K562 (cell line): ENCODE measurements at regions not wholly inside any gene's neighbourhood (a gene's known extent, or its start where the extent isn't known, plus 50 kb on each side); places are given as distances from the start of the nearest gene placed in this dataset.

Source experiments
- ATAC-seq: fragments of 200-7000 bp; cut with Tn5 transposase; 3 replicates; pipeline ENCODE4 v1.9.1; 2020; ENCODE audit warnings: moderate library complexity
- BruUV-seq: library from RNA; stranded (reverse); fragments of 400-500 nt; replicated peaks from 2 replicates; lab custom pipeline; 2021; lab: Mats Ljungman, UMichigan
- CTCF ChIA-PET: fragments of 300-600 bp; formaldehyde crosslinking; extraction: SDS; loops from one replicate; lab custom pipeline; 2021; ENCODE audit warnings: low intra/inter-chr PET ratio; lab: Yijun Ruan, JAX
- POLR2A ChIA-PET: fragments of 300-600, 350-650 bp; sonication (Branson Sonifier 250); formaldehyde crosslinking; extraction: SDS; loops from one replicate; lab custom pipeline; 2021; ENCODE audit warnings: antibody characterized with exemption, inconsistent platforms; lab: Yijun Ruan, JAX
- DNase-seq, 4 experiments: peaks; one replicate each; pipeline versions ENCODE4 v3.0.0 to v3.0.0-alpha.2; 2011 to 2018; ENCODE audit warnings: low spot score in 3 of 4, mixed read lengths in 3 of 4; ENCODE audit errors: extremely low read depth in 1 of 4
- FAIRE-seq: peaks from 2 replicates; lab custom pipeline; 2011; peaks lifted over from hg19 to GRCh38; lab: Jason Lieb, UNC
- H2AFZ ChIP-seq: 2 replicates; pipeline ENCODE4 v1.6.0; 2011; ENCODE audit warnings: low read depth, low read length, control low read depth, inconsistent platforms
- H3K27ac ChIP-seq: fragments of 200-600 bp; 3 replicates; pipeline ENCODE4 v1.8.0; 2011; ENCODE audit warnings: low read depth, mild to moderate bottlenecking, control low read depth, inconsistent platforms, low read length, moderate library complexity, mixed read lengths; ENCODE audit errors: extremely low read depth
- H3K27me3 ChIP-seq, 2 experiments: fragments of 300-600 bp in 1 of 2; 2 replicates in 1 of 2; 3 replicates in 1 of 2; pipeline versions ENCODE4 v1.6.0 to v1.8.0; 2011; ENCODE audit warnings: inconsistent platforms in 2 of 2, low read length in 2 of 2, mild to moderate bottlenecking in 1 of 2, mixed read lengths in 1 of 2, moderate library complexity in 1 of 2; ENCODE audit not compliant: control insufficient read depth in 2 of 2, insufficient read depth in 2 of 2
- H3K36me3 ChIP-seq: fragments of 300-600 bp; 3 replicates; pipeline ENCODE4 v1.8.0; 2011; ENCODE audit warnings: mild to moderate bottlenecking, low read length, inconsistent platforms; ENCODE audit not compliant: control insufficient read depth, insufficient read depth
- H3K4me1 ChIP-seq, 2 experiments: fragments of 200-600 bp in 1 of 2; replicated peaks in 1 of 2; 2 replicates in 1 of 2; 3 replicates in 1 of 2; pipeline versions ENCODE4 v1.5.1 to v1.8.0; 2011; ENCODE audit warnings: inconsistent platforms in 2 of 2, low read length in 2 of 2, mild to moderate bottlenecking in 1 of 2, mixed read lengths in 1 of 2, moderate library complexity in 1 of 2; ENCODE audit not compliant: control insufficient read depth in 2 of 2, insufficient read depth in 2 of 2
- H3K4me2 ChIP-seq: 2 replicates; pipeline ENCODE4 v1.6.1; 2011; ENCODE audit warnings: low read length, control low read depth, inconsistent platforms, mixed read lengths; ENCODE audit not compliant: insufficient read depth
- H3K4me3 ChIP-seq: fragments of 200-600 bp; sonication (generic), shearing (Covaris generic); 2 replicates; pipeline ENCODE4 v1.5.1; 2016; ENCODE audit warnings: control low read depth, inconsistent platforms
- H3K79me2 ChIP-seq: fragments of 200-600 bp; 3 replicates; pipeline ENCODE4 v1.8.0; 2011; ENCODE audit warnings: low read length, inconsistent platforms; ENCODE audit not compliant: control insufficient read depth, insufficient read depth
- H3K9ac ChIP-seq, 2 experiments: 2 replicates each; pipeline versions ENCODE4 v1.6.0 to v1.6.1; 2011; ENCODE audit warnings: low read depth in 2 of 2, low read length in 2 of 2, control low read depth in 1 of 2, inconsistent platforms in 1 of 2, mild to moderate bottlenecking in 1 of 2, mixed read lengths in 1 of 2; ENCODE audit not compliant: insufficient read depth in 1 of 2
- H3K9me1 ChIP-seq: one replicate; pipeline ENCODE4 v1.6.0; 2011; ENCODE audit warnings: inconsistent platforms, mild to moderate bottlenecking, low read length, moderate library complexity; ENCODE audit not compliant: control insufficient read depth, insufficient read depth
- H3K9me3 ChIP-seq: replicated peaks from 2 replicates; pipeline ENCODE4 v1.5.1; 2011; ENCODE audit warnings: low read depth, low read length, inconsistent platforms; ENCODE audit not compliant: control insufficient read depth, insufficient read depth
- H4K20me1 ChIP-seq: replicated peaks from 2 replicates; pipeline ENCODE4 v1.6.1; 2011; ENCODE audit warnings: low read length, inconsistent platforms, mixed read lengths; ENCODE audit not compliant: control insufficient read depth, insufficient read depth
- GABPB2 ChIP-seq: fragments of 250-450 bp; sonication (Bioruptor Pico); conservative IDR thresholded peaks from 2 replicates; pipeline ENCODE4 v1.5.1; 2021; ENCODE audit warnings: mild to moderate bottlenecking
- MED1 ChIP-seq: sonication (generic); formaldehyde crosslinking; IDR thresholded peaks from 2 replicates; pipeline ENCODE4 v1.8.1; 2023; ENCODE audit warnings: missing genetic modification reagents, borderline replicate concordance
- POLR3A ChIP-seq: IDR thresholded peaks from 2 replicates; pipeline ENCODE4 v1.6.1; 2011; ENCODE audit warnings: borderline replicate concordance, mild to moderate bottlenecking, moderate library complexity; ENCODE audit not compliant: insufficient read length, insufficient read depth; ENCODE audit errors: extremely low read depth
- TGIF2 ChIP-seq: sonication (generic); formaldehyde crosslinking; IDR thresholded peaks from 2 replicates; pipeline ENCODE4 v1.8.1; 2022; ENCODE audit warnings: mild to moderate bottlenecking, missing genetic modification reagents, moderate library complexity
- WGBS: fragments of 100-300 bp; shearing (Covaris generic); methylation state at CpG from one replicate; pipeline ENCODE4 v1.1.6; 2016; ENCODE audit warnings: low coverage, mixed read lengths; ENCODE audit not compliant: insufficient coverage; ENCODE audit errors: missing lambda C conversion rate; 5-methylcytosine and 5-hydroxymethylcytosine counted together
- in situ Hi-C: fragments of 300-500 bp; cut with MboI; formaldehyde crosslinking; loops from 4 replicates; pipeline ENCODE4 v1.15.0; 2018; ENCODE audit warnings: inconsistent platforms, mixed read lengths
- intact Hi-C: fragments of 100-400 bp; cut with micrococcal nuclease; formaldehyde crosslinking; loops from 2 replicates; pipeline ENCODE4 v1.14.2; 2022
- TF ChIP-seq, protein P1 (sequence below): sonication (generic); formaldehyde crosslinking; IDR thresholded peaks from 2 replicates; pipeline ENCODE4 v1.8.0; 2023; ENCODE audit warnings: mild to moderate bottlenecking, missing genetic modification reagents
- TF ChIP-seq, protein P2 (sequence below): IDR thresholded peaks from 2 replicates; pipeline ENCODE4 v1.6.1; 2012; ENCODE audit warnings: low read depth, low read length, improper control_type of control experiment, borderline replicate concordance
- TF ChIP-seq, protein P3 (sequence below): fragments of 450-650 bp; IDR thresholded peaks from 2 replicates; pipeline ENCODE4 v1.6.1; 2016; ENCODE audit warnings: missing biosample characterization, missing genetic modification characterization

DNA sequence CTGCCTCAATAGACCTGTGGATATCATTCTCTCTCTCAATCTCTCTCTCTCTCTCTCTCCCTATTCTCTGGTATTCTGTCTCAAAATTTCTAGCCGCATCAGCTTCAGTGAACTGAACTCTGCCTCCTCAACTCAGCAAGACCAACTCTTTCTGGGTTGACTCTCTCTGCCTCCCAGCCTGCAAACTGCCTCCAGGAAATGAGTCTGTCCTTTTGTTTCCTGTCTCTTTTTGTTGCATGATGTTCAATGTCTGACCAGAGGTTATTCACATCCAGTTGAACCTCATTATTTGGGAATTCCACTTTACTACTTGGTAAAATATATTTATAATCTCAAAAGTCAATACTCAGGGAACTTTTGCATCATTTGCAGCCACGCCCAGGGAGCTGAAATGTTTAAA is 682.7 kb upstream of the FZD8 start:
- no peak for ATAC-seq
- no peak overlapping the region for H3K9ac ChIP-seq
- H3K27me3 ChIP-seq: no peaks in the 10 kb centered on the region
- no peaks in the 10 kb centered on the region for H3K36me3 ChIP-seq
- no peak for FAIRE-seq
- H3K9me3 ChIP-seq: no peaks in the 10 kb centered on the region
- WGBS: 0% methylated on average over 2 of the region's 2 CpGs
- no peak for DNase-seq
- no peak overlapping the region for H3K4me2 ChIP-seq
- no peaks in the 10 kb centered on the region for H3K79me2 ChIP-seq
- intact Hi-C loops (no loop called here), in situ Hi-C loops (no loop called here)
- H2AFZ ChIP-seq: no peak overlapping the region
- CTCF ChIA-PET: no interaction called here
- no peaks in the 10 kb centered on the region for H3K4me1 ChIP-seq
- POLR2A ChIA-PET: no interaction called here
- TF ChIP-seq MED1: no peak
- no TSS peak for BruUV-seq
- H4K20me1 ChIP-seq: no peaks in the 10 kb centered on the region
- H3K27ac ChIP-seq: no peak overlapping the region
- H3K4me3 ChIP-seq: no peak overlapping the region
- no peaks in the 10 kb centered on the region for H3K9me1 ChIP-seq

DNA sequence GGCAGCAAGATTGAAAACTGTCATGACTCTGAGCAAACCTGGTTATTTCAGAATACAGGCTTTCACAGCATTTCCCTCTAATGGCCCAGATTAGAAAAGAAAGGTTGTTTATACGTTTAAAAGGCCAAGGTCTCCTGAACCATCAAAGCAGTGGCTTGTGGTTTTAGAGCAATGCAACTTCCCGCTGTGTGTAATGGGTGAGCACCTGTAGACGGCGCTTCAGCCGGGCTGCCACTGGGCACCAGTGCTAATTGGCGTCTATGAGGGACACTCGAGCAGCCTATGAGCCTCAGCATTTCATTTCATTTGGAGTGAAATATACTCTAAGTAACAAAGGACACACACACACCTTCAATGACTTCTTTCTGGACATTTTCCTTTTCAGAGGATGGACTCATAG is 671.0 kb upstream of the FZD8 start:
- TF ChIP-seq, protein P1, sequence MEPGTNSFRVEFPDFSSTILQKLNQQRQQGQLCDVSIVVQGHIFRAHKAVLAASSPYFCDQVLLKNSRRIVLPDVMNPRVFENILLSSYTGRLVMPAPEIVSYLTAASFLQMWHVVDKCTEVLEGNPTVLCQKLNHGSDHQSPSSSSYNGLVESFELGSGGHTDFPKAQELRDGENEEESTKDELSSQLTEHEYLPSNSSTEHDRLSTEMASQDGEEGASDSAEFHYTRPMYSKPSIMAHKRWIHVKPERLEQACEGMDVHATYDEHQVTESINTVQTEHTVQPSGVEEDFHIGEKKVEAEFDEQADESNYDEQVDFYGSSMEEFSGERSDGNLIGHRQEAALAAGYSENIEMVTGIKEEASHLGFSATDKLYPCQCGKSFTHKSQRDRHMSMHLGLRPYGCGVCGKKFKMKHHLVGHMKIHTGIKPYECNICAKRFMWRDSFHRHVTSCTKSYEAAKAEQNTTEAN: no peak
- TF ChIP-seq GABPB2 (CRISPR knock-in tag) (no peak), TGIF2 (CRISPR knock-in tag) (no peak), POLR3A (no peak)
- TF ChIP-seq, protein P2, sequence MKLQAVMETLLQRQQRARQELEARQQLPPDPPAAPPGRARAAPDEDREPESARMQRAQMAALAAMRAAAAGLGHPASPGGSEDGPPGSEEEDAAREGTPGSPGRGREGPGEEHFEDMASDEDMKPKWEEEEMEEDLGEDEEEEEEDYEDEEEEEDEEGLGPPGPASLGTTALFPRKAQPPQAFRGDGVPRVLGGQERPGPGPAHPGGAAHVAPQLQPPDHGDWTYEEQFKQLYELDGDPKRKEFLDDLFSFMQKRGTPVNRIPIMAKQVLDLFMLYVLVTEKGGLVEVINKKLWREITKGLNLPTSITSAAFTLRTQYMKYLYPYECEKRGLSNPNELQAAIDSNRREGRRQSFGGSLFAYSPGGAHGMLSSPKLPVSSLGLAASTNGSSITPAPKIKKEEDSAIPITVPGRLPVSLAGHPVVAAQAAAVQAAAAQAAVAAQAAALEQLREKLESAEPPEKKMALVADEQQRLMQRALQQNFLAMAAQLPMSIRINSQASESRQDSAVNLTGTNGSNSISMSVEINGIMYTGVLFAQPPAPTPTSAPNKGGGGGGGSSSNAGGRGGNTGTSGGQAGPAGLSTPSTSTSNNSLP: no peak
- TF ChIP-seq, protein P3, sequence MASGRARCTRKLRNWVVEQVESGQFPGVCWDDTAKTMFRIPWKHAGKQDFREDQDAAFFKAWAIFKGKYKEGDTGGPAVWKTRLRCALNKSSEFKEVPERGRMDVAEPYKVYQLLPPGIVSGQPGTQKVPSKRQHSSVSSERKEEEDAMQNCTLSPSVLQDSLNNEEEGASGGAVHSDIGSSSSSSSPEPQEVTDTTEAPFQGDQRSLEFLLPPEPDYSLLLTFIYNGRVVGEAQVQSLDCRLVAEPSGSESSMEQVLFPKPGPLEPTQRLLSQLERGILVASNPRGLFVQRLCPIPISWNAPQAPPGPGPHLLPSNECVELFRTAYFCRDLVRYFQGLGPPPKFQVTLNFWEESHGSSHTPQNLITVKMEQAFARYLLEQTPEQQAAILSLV (tag): no peak
- TF ChIP-seq, all 486 proteins: peak for 0
- no TSS peak for BruUV-seq
- H3K9ac ChIP-seq: no peak overlapping the region
- ChIA-PET CTCF (no interaction called here), POLR2A (no interaction called here)
- H2AFZ ChIP-seq: no peak overlapping the region
- no peak overlapping the region for H3K27ac ChIP-seq
- no peaks in the 10 kb centered on the region for H3K36me3 ChIP-seq
- no peaks in the 10 kb centered on the region for H3K9me3 ChIP-seq
- H4K20me1 ChIP-seq: no peaks in the 10 kb centered on the region
- intact Hi-C loops (no loop called here), in situ Hi-C loops (no loop called here)
- ATAC-seq: no peak
- H3K4me1 ChIP-seq: no peaks in the 10 kb centered on the region
- FAIRE-seq: no peak
- 0% methylated on average over 7 of the region's 7 CpGs for WGBS
- H3K4me2 ChIP-seq: no peak overlapping the region
- H3K79me2 ChIP-seq: no peaks in the 10 kb centered on the region
- H3K9me1 ChIP-seq: no peaks in the 10 kb centered on the region
- H3K4me3 ChIP-seq: no peak overlapping the region
- H3K27me3 ChIP-seq: no peaks in the 10 kb centered on the region
- DNase-seq: no peak
